ENCODE measurements at regions not wholly inside any gene's neighbourhood (a gene's known extent, or its start where the extent isn't known, plus 50 kb on each side); places are given as distances from the start of the nearest gene placed in this dataset.
A peak's percentile ranks its signal among the peaks of the same experiment; 100 is the strongest.

DNA sequence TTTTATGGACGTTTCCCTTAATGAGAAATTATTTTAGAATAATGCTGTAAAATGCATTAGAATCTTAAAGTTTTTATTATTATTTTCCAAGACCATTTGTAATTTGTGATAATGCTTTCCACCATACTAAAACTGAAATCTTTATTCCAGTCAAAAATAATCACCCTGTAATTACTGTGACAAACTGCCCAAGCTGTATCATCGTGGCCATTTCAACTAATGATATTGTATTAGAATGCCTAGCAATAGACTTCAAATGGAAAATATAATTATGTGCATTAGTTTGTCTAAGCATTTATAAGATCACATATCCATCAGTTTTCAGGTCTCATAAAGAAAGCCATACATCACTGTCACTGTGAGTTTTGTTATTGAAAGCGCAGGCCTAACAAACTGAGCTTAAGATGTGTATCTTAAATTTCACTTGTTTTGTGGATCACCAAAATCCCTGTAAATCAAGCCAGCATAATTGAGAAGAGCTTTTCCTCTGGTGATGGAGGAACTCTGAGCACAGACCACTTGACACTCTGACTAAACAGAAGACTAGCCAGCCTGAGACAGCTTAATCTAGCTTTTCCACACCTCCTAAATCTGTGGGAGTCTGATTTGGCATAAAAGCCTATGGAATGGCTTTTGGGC, 1312.2 kb upstream of the ACVR2A start:
- no peak for DNase-seq

DNA sequence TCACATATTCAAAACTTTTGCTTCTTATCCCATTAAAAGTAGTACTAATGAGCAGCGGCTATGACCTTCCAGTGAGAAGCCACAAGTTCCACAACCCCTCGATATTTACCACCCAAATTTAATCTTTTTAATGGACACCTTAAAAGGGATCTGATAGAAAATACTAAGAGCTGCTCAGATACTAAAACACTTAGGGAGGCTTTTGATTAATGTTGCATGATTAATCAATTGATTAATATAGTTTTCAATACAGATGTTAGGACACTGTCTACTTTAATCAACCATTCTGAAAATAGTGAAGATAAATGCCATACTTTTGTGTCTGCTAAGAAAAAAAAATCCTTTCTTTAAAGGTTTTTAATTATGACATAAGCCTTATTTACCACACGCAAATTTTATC, 1312.8 kb upstream of the ACVR2A start:
- no peak for DNase-seq

DNA sequence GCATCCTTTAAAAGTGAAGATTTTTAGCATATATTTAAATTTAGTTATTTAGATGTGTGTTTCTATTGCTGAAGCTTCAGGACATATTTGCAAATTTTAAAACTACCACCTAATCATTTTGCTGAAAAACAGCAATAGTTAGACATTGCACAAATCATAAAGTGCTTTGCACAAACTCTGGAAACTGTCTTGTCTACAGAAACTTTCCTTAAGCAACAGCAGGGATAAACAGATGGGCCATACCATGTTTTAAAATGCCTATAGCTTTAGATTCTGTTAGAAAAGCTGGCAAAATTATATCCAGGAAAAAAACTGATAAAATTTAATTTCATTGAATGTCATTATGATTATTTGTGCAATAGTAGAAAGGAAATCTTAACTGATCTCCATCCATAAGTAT, 1313.9 kb upstream of the ACVR2A start:
- no peak for DNase-seq

DNA sequence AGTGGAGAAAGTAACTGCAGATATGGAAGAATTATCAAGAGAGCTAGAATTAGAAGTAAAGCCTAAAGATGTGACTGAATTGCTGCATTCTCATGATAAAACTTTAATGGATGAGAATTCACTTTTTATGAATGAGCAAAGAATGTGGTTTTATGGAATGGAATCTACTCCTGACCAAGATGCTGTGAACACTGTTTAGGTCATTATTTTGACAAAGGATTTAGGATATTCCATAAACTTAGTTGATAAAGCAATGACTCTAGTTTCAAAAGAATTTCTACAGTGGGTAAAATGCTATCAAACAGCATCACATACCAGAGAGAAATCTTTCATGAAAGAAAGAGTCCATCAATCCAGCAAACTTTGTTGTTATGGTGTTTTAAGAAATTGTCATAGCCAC, 1317.7 kb upstream of the ACVR2A start:
- no peak for DNase-seq

DNA sequence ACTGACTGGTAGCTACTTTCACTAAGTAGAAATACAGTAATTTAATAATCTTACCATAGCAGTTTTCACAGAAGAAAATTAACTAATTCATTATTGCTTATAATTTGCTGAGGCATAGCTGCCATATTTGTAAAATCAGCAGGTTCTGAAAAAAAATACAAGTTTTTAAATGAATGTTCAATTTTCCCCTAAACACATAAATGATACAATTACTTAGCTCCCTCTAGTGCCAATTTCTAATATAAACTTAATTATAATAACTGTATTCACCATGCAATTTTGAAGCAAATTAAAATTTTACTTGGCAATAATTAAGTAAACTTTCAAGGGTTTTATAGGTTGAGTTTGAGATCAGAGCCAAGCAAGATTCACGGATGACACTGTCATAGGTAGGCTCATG, 1321.6 kb upstream of the ACVR2A start:
- peak; percentile 11 for DNase-seq

DNA sequence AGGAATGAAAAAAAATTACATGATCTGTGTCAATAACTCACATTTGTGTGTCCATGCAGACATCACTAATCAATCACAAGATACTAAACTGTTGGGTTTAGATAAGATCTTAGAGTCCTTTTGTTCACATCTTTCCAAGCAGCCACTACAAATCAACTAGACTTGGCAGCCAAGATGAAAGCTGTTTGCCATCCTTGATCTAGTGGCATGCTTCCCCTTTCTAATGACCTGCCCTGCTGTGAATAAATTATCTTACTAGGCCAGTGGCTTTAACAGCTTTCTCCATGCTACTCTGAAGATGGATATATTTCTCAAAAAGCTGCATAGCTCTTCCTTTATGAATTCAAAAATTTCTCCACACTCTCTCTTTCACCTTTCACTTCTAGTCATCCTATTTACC, 1338.0 kb upstream of the ACVR2A start:
- no peak for DNase-seq

DNA sequence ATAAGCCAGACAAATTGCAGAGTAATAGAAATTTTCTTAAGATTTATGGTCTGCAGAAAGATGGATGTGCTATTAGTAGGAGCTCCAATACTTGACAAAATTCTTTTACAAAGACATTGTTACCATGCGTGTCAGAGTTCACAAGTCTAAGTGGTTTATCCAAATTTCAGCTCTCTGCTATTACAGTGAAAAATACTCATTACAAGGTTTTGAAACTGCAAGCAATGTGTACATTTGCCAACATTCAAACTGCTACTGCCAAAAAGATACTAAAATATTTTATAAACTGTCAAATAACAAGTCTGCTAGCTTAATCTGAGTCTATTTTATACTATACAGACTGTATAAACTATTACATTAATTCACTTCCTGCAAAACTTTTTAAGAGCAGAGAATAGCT, 1341.5 kb upstream of the ACVR2A start:
- no peak for DNase-seq

DNA sequence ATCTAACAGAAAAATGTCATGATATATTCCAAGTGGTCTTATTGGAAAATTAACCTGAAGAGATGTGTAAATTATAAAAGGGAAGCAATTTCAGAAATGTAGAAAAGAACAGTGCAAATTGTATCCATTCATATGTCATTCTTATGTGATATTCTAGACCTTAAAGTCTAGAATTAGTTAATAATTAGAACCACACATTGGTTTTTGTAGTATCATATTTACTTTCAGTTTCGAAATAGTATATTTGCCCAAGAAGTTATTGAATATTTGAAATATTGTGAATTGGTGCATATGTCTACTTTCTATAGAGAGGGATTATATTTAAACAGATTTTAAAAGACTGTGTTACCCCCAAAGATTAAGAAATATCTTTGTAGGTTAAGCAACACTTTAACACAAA, 1348.6 kb upstream of the ACVR2A start:
- no peak for DNase-seq

DNA sequence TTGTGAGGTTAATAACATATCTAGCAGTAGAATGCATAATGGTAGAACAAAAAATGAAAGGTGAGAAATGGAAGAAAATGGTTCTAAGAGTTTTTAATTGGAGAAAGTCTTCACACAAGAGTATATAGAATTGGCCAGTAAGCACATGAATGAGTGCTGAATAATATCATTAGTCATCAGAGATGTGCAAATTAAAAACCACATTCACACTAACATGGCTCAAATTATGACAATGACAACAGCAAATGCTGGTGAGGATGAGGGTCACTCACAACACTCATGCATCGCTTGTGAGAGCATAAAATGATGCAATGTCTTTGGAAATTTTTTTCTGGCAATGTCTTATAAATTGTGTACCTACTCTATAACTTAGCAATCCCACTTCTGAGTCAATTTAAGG, 1355.4 kb upstream of the ACVR2A start:
- DNase-seq = no peak

DNA sequence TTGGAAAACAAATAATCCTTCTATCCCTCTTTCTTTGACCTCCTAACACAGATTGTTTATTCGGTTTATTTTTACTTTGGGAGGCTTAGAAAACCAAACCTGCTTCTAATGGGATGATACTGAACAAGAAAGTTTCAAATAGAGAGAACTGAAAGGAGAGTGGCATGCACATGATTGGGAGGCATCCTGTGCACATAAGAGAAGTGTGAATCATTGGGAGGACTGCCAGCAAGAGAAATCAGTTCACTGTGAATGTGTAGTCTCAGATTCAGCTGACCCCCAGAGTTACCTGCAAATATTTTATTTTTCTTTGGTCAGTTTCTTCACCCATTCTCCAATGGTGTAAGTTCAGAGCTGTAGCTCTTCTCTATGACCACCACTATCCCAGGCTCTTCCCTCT, 1363.2 kb upstream of the ACVR2A start:
- DNase-seq = no peak

DNA sequence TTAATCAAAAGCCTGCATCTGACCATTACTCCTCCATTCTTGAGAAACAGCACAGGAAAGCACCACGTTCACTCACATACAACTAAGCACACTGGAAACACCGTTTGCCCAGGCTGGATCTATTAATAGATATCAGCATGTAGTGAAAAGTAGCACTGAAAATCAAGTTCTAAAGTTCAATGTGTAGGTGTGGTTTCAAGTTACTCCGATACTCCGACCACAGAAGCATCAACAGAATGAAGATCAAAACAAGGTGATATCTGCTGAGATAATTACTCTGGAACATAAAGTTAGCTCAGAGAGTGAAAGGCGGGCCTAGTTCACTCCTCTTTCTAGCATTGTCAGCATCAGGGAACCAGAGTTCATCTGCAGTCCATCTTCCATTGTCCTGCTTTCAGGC, 1367.4 kb upstream of the ACVR2A start:
- no peak for DNase-seq

DNA sequence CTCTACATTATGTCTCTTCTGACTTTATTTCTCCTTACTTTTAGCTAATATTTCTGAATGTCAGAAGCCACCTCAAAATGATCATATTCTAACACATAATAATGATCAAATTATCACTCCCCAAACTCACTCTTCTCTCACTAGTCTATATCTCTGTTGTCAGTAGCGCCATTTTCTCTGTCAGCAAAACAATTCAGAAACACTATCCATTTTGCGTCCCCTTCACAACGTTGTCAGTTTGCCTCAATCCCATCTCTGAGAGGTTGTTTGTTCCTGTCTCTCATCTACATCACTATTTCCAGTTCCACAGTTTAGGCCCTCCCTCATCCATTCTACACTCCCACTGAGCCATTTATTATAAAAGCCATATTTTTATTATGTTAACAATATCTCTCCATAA, 1376.3 kb upstream of the ACVR2A start:
- DNase-seq = no peak

DNA sequence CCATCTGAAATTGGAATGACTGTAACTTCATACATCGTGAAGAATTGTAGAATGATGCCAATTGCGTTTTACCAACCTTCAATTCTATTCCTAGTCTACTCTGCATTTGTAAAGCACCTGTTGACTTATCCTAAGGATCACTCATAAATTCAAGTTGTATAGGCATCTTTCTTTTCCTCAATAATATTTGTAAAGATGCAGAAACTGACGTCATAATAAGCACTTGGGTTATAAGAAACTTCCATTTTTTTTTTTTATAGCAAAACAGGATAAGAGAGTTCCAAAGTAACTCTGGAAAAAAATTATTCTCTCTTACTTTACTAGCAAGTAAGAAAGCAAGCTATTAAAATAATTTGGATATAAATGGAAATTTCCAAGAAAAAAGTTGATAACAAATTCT, 1377.4 kb upstream of the ACVR2A start:
- DNase-seq = no peak

DNA sequence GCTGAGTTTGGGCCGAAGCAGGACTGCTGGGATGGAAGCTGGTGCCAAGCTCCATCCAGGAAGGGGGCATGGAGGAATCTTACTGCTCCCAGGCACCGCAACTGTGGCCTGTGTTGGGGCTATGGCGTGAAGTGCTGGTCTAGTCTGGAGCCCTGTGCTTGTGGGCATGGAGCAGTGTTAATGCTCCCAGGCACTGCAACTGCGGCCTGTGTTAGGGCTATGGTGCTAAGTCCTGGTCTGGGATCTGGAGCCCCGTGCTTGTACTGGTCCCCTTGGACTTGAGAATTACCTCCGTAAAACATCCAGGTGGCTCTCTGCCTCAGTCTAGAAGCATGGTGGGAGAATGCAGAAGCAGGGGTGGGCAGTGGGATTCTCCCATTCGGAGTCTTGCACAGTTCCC, 1379.4 kb upstream of the ACVR2A start:
- no peak for DNase-seq

DNA sequence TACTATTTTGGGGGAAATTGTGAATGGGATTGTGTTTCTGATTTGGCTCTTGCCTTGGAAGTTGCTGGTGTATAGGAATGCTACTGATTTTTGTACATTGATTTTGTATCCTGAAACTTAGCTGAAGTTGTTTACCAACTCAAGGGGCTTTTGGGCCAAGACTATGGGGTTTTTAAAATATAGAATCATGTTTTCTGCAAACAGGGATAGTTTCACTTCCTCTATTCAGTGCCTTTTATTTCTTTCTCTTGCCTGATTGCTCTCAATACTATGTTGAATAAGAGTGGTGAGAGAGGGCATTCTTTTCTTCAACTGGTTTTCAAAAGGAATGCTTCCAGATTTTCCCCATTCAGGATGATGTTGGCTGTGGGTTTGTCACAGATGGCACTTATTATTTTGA, 1383.8 kb upstream of the ACVR2A start:
- no peak for DNase-seq

DNA sequence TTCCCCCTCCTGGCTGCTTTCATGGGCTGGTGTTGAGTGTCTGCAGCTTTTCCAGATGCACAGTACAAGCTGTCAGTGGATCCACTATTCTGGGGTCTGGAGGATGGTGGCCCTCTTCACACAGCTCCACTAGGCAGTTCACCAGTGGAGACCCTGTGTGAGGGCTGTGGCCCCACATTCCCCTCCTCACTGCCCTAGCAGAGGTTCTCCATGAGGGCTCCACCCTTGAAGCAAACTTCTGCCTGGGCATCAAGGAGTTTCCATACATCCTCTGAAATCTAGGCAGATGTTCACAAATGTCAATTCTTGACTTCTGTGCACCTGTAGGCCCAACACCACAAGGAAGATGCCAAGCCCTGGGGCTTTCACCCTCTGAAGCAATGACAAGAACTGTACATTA, 1386.2 kb upstream of the ACVR2A start:
- no peak for DNase-seq

DNA sequence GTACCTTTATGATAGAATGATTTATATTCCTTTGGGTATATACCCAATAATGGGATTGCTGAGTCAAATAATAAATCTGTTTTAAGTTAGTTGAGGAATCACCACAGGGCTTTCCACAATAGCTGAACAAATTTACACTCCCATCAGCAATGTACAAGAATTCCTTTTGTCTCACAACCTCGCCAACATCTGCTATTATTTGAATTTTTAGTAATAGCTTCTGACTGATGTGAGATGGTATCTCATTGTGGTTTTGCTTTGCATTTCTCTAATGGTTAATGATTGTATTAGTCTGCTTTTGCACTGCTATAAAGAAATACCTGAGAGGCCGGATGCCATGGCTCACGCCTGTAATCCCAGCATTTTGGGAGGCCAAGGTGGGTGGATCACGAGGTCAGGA, 1387.6 kb upstream of the ACVR2A start:
- no peak for DNase-seq

DNA sequence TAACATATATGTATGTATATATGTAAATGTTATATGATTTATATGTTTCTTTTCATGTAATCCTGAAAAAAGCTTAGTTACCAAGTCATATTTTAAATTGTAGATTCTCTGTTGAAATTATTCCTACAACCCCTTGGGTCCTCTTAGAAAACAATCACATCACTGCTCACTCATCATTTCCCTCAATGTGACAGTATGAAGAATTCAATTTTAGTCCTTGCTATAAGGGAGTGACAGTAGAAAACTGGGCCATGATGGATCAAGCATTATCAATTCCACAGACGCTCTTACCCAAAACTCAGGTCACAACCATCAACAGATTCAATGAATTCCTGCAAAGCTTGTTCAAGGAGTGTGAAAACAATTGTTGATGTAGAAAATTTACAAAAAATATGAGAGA, 1389.5 kb upstream of the ACVR2A start:
- DNase-seq = no peak

DNA sequence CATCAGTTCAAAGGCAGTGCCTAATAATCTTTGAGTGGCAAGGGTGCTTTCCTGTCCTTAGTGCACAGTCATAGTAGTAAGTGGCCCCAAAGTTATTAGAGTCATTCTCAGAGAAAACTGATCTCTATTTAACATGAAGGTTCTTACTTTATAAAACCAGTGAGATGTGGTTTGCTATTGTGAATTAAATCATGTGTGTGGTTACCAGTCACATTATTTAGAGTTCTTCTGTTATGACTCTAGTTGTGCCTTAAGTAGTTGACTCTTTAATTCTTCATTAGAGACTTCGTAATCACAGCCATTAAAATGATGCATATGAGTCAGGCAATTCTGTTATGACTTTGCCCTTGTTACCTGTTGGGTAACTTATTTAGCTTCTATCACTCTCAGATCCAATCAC, 1392.9 kb upstream of the ACVR2A start:
- DNase-seq = no peak

DNA sequence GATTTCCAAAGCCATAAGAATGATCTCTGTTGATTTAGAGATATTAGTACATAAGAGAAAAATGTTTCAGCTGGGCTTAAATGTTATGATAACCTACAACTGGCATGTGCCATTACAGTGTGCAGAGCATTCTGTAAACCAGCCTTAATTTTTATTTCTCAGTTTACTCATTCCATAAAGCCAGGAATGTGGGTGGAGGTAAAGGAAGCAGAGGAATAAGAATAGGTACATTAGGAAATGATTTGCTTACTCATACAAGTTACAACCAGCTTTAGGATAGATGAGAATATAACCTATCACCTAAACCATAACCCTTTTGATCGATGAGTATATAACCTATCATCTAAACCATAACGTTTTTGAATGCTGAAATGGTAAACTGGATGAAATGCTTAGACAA, 1394.7 kb upstream of the ACVR2A start:
- DNase-seq = no peak

DNA sequence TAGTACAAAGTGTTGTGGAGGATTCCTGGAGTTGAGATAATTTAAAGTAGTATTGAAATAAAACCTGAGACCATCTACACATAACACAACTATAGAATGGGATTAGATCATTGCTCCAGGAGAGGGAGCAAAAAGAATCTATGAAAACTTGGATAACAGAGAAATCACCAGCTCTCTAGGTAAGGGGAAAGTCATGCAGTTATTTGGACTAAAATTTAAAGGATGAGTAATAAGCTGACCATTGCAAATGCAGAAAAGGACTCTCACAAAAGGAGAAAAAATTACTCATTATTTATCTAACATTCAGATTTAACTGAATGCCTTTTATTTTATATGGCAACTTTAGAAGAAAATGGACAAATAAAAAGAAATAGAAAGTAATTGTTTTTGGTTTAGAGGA, 1399.8 kb upstream of the ACVR2A start:
- DNase-seq = no peak

DNA sequence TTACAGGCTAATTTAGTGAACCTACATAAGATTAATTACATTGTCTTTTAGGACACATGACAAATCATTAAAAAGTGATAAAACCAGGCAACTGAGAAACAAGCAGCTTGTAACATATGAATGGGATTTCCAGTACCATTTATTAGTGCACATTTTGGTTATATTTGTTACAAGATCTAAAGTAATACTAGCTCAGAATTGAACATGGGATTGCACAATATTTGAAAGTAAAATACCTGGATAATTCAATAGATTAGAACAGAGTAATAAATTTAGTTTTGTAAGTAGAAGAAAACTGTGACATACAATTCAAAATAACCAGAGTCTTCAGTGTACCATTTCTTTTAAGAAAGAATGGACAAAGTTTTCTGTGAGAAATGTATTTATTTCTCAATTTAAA, 1400.7 kb upstream of the ACVR2A start:
- no peak for DNase-seq

DNA sequence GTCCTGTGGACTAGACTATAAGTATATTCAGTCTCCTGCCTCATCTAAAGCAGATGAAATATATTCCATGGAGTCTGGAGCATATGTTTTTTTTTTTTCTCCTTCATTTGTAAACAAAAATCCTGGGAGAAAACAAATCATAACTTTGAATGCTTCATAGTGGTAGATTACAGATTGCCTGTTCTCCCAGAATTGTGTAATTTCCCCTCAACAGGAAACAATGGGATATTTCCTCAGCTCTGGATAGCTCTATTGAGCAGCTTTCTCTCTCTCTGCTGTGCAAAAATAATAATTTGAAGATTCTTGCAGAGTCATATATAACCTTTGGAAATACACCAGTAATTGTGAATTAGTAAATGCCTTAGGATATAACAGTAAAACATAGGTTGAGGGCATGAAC, 1406.6 kb upstream of the ACVR2A start:
- no peak for DNase-seq

DNA sequence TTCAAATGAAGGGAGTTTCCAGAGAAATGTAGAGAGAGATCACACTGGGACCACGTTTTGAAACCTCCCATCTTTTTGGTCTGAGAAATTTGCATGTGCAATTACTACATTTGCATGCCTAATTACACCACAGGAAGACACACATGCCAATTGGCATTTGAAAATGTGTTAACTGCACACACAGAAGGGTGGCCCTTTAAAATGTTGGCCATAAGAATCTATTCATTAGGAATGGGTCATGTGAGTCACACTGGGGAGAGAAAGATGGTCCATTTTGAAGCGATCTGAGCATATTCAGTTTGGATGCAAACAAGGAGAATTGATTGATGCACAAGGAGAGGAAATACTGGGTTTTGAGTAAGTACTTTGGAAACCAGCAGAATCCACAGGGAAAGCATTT, 1407.1 kb upstream of the ACVR2A start:
- no peak for DNase-seq

DNA sequence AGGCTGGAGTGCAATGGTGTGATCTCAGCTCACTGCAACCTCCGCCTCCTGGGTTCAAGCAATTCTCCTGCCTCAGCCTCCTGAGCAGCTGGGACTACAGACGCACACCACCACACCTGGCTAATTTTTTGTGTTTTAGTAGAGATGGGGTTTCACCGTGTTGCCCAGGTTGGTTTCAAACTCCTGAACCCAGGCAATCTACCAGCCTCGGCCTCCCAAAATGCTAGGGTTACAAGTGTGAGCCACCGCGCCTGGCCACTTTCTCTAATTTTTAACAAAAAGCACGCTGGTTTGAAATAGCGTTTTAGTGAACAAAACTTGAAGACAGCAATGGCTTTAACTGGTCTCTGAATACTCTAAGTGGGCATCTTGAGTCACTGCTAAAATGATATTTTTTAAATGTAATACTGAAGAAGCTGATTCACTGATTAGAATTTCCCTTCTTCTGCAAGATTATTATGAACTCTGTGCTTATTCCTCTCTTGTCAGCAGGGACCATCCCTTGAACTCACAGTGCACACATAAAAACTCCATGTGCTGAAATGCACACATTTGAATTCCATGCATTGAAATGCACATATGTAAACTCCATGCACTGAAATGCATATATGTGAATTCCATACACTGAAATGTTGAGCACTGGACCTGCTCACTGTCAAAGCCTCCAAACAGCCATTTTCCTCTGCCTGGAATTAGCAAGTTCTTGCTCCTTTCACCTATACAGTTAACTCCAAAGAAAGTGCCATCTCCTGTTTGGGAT, 1411.5 kb upstream of the ACVR2A start:
- no peak for DNase-seq

Measured in NCI-H748 treated with DMSO at 0.1 percent for 48 hours (cell line).